Fibroblast of lung (primary cell): ENCODE measurements at regions not wholly inside any gene's neighbourhood (a gene's known extent, or its start where the extent isn't known, plus 50 kb on each side); places are given as distances from the start of the nearest gene placed in this dataset.

Source experiments
- DNase-seq, 2 donors: peaks; one replicate each; pipeline versions ENCODE4 v3.0.0 to v3.0.0-alpha.2; 2010; ENCODE audit warnings: low read depth in 2 of 2
- H2AFZ ChIP-seq: 2 replicates; pipeline ENCODE4 v1.5.1; 2012; ENCODE audit warnings: low read length, control low read depth, inconsistent platforms
- H3K27ac ChIP-seq: 2 replicates; pipeline ENCODE4 v1.5.1; 2011; ENCODE audit warnings: low read length, control low read depth; ENCODE audit not compliant: insufficient read depth
- H3K27me3 ChIP-seq: 2 replicates; pipeline ENCODE4 v1.5.1; 2011; ENCODE audit warnings: mild to moderate bottlenecking, low read length; ENCODE audit not compliant: control insufficient read depth, insufficient read depth
- H3K36me3 ChIP-seq: 2 replicates; pipeline ENCODE4 v1.5.1; 2011; ENCODE audit warnings: low read length; ENCODE audit not compliant: control insufficient read depth, insufficient read depth
- H3K4me1 ChIP-seq: 2 replicates; pipeline ENCODE4 v1.5.1; 2011; ENCODE audit warnings: low read length; ENCODE audit not compliant: control insufficient read depth, insufficient read depth; ENCODE audit errors: extremely low read depth
- H3K4me2 ChIP-seq: 2 replicates; pipeline ENCODE4 v1.5.1; 2011; ENCODE audit warnings: low read length, control low read depth; ENCODE audit not compliant: insufficient read depth; ENCODE audit errors: extremely low read depth
- H3K4me3 ChIP-seq, 4 experiments: fragments of 200-600 bp in 1 of 4; sonication (generic) in 1 of 4; replicated peaks in 1 of 4; 2 replicates each; pipeline ENCODE4 v1.5.1; 2011 to 2016; ENCODE audit warnings: low read length in 4 of 4, low read depth in 3 of 4, mild to moderate bottlenecking in 3 of 4, control low read depth in 2 of 4, inconsistent platforms in 1 of 4, mixed read lengths in 1 of 4; ENCODE audit not compliant: insufficient read depth in 1 of 4; ENCODE audit errors: control extremely low read depth in 1 of 4
- H3K79me2 ChIP-seq: 2 replicates; pipeline ENCODE4 v1.5.1; 2012; ENCODE audit warnings: mild to moderate bottlenecking, low read length, inconsistent platforms; ENCODE audit not compliant: control insufficient read depth, insufficient read depth
- H3K9ac ChIP-seq: 2 replicates; pipeline ENCODE4 v1.5.1; 2011; ENCODE audit warnings: mild to moderate bottlenecking, low read length, control low read depth; ENCODE audit not compliant: insufficient read depth
- H3K9me3 ChIP-seq: 2 replicates; pipeline ENCODE4 v1.5.1; 2012; ENCODE audit warnings: low read depth, low read length; ENCODE audit not compliant: control insufficient read depth, insufficient read depth
- H4K20me1 ChIP-seq: 2 replicates; pipeline ENCODE4 v1.5.1; 2011; ENCODE audit warnings: low read length; ENCODE audit not compliant: control insufficient read depth, insufficient read depth; ENCODE audit errors: extremely low read depth
- CTCF ChIP-seq, 2 donors: IDR thresholded peaks in 1 of 2; conservative IDR thresholded peaks in 1 of 2; 1 replicate in 1 of 2; 2 replicates in 1 of 2; pipeline ENCODE4 v1.5.1; 2011 to 2012; ENCODE audit warnings: low read length in 2 of 2, control low read depth in 1 of 2, inconsistent platforms in 1 of 2, low read depth in 1 of 2, mild to moderate bottlenecking in 1 of 2
- EZH2 ChIP-seq: IDR thresholded peaks from 2 replicates; pipeline ENCODE4 v1.5.1; 2012; ENCODE audit warnings: low read length, control low read depth, mild to moderate bottlenecking; ENCODE audit errors: missing control alignments

GRCh38 chr3:193901007-193901406, 234.9 kb upstream of the HES1 start:
- no peak for TF ChIP-seq EZH2
- no peak for TF ChIP-seq CTCF (conservative IDR thresholded peaks at IDR 0.05 in 1 of 2, IDR thresholded peaks at IDR 0.05 in 1 of 2; ENCODE audit: low read depth in 1 of 2, low read length in 2 of 2)
- H3K79me2 ChIP-seq, result no peaks in the 10 kb centered on the region
- no peak overlapping the region for H2AFZ ChIP-seq
- no peak overlapping the region for H3K4me3 ChIP-seq
- no peaks in the 10 kb centered on the region for H3K36me3 ChIP-seq
- no peaks in the 10 kb centered on the region for H4K20me1 ChIP-seq
- H3K27me3 ChIP-seq, result peaks cover 2% of the 10 kb centered on the region
- no peaks in the 10 kb centered on the region for H3K4me1 ChIP-seq
- H3K9me3 ChIP-seq, result no peaks in the 10 kb centered on the region
- no peak overlapping the region for H3K9ac ChIP-seq
- H3K27ac ChIP-seq, result no peak overlapping the region
- H3K4me2 ChIP-seq, result no peak overlapping the region
- DNase-seq, result no peak

- Histone ChIP-seq H3K27me3 (peaks cover 4% of the 10 kb centered on the region), H3K9me3 (no peaks in the 10 kb centered on the region), H4K20me1 (no peaks in the 10 kb centered on the region), H3K79me2 (no peaks in the 10 kb centered on the region), H2AFZ (no peak overlapping the region), H3K36me3 (no peaks in the 10 kb centered on the region), H3K27ac (no peak overlapping the region), H3K4me2 (no peak overlapping the region), H3K4me1 (no peaks in the 10 kb centered on the region), H3K4me3 (no peak overlapping the region), H3K9ac (no peak overlapping the region)
- no peak for TF ChIP-seq CTCF (conservative IDR thresholded peaks at IDR 0.05 in 1 of 2, IDR thresholded peaks at IDR 0.05 in 1 of 2; ENCODE audit: low read depth in 1 of 2, low read length in 2 of 2)
- no peak for TF ChIP-seq EZH2
- DNase-seq, result no peak
These were observed 233.1 kb upstream of the HES1 start for GRCh38 chr3:193902607-193903511.

- H3K27me3 ChIP-seq, result peaks cover 3% of the 10 kb centered on the region
These were observed 232.5 kb upstream of the HES1 start for GRCh38 chr3:193903512-193903817.

More at GRCh38 chr3:193903512-193903817, 232.5 kb upstream of the HES1 start:
- Histone ChIP-seq H3K4me1 (no peaks in the 10 kb centered on the region), H3K4me2 (no peak overlapping the region), H3K36me3 (no peaks in the 10 kb centered on the region), H3K4me3 (no peak overlapping the region), H4K20me1 (no peaks in the 10 kb centered on the region), H2AFZ (no peak overlapping the region), H3K9me3 (no peaks in the 10 kb centered on the region), H3K79me2 (no peaks in the 10 kb centered on the region), H3K27ac (no peak overlapping the region), H3K9ac (no peak overlapping the region)
- no peak for TF ChIP-seq EZH2
- no peak for TF ChIP-seq CTCF (conservative IDR thresholded peaks at IDR 0.05 in 1 of 2, IDR thresholded peaks at IDR 0.05 in 1 of 2; ENCODE audit: low read depth in 1 of 2, low read length in 2 of 2)
- DNase-seq, result no peak
